AG10803 (cell line): ENCODE measurements at regions not wholly inside any gene's neighbourhood (a gene's known extent, or its start where the extent isn't known, plus 50 kb on each side); places are given as distances from the start of the nearest gene placed in this dataset.

Experiments
- DNase-seq: peaks from one replicate; pipeline ENCODE4 v3.0.0; 2010; ENCODE audit warnings: low read depth
- H3K4me3 ChIP-seq: 2 replicates; pipeline ENCODE4 v1.5.1; 2011; ENCODE audit warnings: mild to moderate bottlenecking, low read length, control low read depth
- TF ChIP-seq, protein P1 (sequence below): conservative IDR thresholded peaks from 2 replicates; pipeline ENCODE4 v1.5.1; 2011; ENCODE audit warnings: mild to moderate bottlenecking, low read length, control low read depth, inconsistent platforms

DNA sequence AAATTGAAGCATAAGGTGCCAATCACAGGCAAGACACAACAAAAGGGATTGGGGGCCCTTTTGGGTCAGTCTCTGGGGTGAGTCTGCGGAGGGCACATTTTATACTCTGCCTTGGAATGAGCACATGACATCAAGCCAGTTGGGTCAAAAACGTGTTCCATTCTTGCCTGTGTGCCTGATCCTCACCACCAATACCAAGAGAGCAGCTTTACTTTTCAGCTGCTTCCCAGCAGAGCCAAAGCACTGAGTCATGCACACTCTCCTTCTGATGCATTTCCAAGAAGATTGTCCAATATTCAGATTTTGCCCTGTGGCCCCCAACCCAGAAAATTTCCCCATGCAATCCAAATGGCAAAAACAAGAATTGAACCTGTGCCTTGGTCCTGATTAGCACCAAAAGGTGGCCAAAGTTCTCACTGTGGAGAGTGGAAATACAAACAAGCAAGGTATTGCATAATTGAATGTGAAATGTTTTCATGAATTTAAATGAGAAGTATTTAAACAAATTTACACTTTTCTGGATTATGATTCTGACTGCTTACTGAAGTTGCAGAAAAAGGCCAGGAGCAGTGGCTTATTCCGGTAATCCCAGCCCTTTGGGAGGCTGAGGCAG is 217.8 kb upstream of the SOX9 start:
- peak; percentile 25 for DNase-seq
- H3K4me3 ChIP-seq: no peak overlapping the region
- TF ChIP-seq, protein P1, sequence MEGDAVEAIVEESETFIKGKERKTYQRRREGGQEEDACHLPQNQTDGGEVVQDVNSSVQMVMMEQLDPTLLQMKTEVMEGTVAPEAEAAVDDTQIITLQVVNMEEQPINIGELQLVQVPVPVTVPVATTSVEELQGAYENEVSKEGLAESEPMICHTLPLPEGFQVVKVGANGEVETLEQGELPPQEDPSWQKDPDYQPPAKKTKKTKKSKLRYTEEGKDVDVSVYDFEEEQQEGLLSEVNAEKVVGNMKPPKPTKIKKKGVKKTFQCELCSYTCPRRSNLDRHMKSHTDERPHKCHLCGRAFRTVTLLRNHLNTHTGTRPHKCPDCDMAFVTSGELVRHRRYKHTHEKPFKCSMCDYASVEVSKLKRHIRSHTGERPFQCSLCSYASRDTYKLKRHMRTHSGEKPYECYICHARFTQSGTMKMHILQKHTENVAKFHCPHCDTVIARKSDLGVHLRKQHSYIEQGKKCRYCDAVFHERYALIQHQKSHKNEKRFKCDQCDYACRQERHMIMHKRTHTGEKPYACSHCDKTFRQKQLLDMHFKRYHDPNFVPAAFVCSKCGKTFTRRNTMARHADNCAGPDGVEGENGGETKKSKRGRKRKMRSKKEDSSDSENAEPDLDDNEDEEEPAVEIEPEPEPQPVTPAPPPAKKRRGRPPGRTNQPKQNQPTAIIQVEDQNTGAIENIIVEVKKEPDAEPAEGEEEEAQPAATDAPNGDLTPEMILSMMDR: no peak

DNA sequence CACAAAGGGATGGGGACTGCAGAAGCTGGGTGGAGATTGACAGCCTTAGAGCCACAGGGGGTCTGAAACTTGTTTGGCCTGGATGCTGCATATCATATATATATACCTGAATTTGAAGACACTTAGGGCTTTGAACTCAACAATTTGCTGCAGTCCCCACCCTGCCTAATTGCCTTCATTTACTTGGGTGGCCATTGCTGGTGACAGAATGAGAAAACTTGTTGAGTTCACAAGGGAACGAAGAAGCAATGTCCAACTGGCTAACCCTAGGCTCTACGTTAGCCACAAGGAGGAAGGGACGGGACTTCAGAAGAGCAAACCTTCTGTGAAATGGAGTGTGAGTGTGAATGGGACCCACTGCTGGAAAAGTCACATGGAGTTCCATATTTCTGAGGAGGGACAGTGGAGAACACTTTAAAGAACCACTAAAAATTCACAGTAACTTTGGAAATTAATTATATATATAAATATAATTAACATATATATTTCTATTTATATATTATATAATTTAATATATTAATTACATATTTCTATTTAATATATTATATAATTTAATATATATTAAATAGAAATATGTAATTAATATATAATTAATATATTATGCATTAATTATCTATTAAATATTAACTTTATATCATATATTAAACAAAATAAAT is 215.3 kb upstream of the SOX9 start:
- TF ChIP-seq, protein P1: no peak
- H3K4me3 ChIP-seq: no peak overlapping the region
- no peak for DNase-seq

DNA sequence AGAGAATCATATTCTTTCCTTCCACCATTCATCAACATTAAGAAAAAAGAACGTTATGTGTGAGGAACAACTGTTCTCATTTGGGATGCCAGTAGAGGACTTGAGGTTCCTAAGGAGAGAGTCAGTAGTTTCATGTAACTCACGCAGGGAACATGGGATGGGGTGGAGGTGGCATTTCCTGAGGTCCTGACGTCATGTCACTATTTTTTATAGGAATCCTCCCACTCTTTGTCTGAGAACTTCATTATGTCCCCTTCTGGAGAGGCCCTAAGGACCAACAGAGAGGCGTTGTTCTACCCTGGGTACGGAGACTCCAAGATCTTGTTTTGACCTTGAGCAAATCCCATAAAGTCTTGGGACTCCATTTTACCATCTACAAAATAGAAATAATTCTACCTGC is 211.7 kb upstream of the SOX9 start:
- TF ChIP-seq, protein P1: no peak
- no peak for DNase-seq
- H3K4me3 ChIP-seq: no peak overlapping the region

DNA sequence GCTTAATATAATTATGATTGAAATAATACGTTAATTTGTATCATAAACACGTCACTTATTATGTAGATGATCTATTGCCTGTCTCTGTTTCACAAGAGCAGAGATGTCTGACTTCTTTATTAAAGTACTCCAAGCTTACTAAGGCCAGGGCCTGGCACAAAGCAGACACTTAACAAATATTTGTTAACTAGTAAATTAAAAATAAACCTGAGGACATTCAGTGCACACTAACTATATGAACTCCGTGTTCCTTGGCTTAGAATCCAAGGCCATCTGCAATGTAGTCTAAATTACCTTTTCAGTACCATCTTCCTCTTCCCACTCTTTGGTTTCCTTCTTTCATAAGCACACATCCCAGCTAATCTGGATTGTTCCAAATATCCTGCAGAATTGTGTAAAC is 210.8 kb upstream of the SOX9 start:
- no peak overlapping the region for H3K4me3 ChIP-seq
- DNase-seq: no peak
- TF ChIP-seq, protein P1: no peak

DNA sequence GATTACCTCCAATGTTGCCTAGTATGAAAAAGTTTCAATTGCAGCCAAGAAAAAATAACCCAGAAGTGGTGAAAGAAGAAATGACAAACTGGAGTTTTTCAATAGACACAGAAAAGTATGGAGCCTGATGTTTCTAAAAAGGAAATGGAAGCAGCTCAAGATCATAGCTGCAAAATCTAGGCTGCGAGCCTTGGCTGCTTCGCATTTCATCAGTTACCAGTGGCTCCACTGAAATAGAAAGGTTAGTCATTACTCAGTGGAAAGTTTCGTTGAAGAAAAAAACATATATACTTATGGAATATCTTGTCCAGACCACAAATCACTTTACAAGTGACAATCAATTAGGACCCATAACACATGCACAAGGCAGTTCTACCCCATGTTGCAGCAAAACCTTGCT is 206.8 kb upstream of the SOX9 start:
- TF ChIP-seq, protein P1: no peak
- no peak for DNase-seq
- no peak overlapping the region for H3K4me3 ChIP-seq

DNA sequence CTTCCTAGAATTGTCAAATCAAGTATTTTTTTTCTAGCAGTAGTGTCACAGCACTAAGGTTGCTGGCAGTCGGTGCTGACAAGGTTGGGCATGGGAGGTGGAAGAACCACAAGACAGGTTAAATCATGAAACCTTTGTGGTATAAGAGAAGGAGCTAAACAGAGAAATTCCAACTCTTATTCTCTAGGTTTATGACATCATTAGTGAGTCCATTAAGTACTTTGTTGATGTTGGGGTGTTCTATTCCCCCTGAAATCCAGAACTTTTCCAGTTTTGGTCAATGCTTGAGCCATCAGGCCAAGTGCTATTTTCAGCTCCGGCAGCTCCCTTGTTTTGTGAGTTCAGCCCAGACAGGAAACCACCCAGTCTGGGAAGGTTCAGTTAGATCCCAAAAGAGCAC is 206.0 kb upstream of the SOX9 start:
- TF ChIP-seq, protein P1: no peak
- no peak for DNase-seq
- H3K4me3 ChIP-seq: no peak overlapping the region

DNA sequence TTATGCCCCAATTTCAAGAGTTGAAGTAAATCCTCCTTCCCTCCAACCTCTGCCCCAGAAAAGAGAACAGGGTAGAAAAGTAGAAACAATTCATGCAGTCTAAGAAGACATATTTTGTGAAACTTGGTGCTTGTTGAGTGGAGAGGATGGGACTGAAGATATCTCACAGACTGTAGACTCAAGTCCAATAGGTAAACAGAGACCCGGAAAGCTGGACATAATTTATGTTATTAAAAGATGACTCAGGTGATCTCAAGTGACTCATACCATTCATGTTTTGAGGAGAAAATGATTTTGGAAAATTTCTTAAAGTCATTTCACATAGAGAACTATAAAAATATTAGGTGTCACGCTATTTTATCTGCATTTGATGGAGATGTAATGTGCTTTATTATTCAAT is 203.1 kb upstream of the SOX9 start:
- DNase-seq: no peak
- no peak overlapping the region for H3K4me3 ChIP-seq
- TF ChIP-seq, protein P1: no peak
